ENCODE measurements at regions not wholly inside any gene's neighbourhood (a gene's known extent, or its start where the extent isn't known, plus 50 kb on each side); places are given as distances from the start of the nearest gene placed in this dataset.
"Not testable (repeated sequence)": the region's sequence is repeated elsewhere in the genome, so short reads cannot be mapped to it uniquely, and the experiment has no call there.

- DNase-seq (no peak), ATAC-seq (no peak)
- intact Hi-C loops (cut with DNase I, micrococcal nuclease): loop anchor here (10.0 kb wide), 2 partner anchors 434 to 624 kb away; partner anchors contain the start of gene SIPA1L1 (in 1 of the 2)
Observed at GRCh38 chr14:71758229-71758951, 173.8 kb upstream of the RGS6 start.

GRCh38 chr14:71762575-71762974 is 169.7 kb upstream of the RGS6 start:
- ATAC-seq (no peak), DNase-seq (no peak)
- intact Hi-C loops (cut with DNase I, micrococcal nuclease): no loop called here

- ATAC-seq: no peak
- intact Hi-C loops (cut with DNase I, micrococcal nuclease): no loop called here
- no peak for DNase-seq
Observed at GRCh38 chr14:71764701-71765382, 167.4 kb upstream of the RGS6 start.

- intact Hi-C loops (cut with DNase I, micrococcal nuclease): no loop called here
- DNase-seq (no peak), ATAC-seq (no peak)
Observed at GRCh38 chr14:71765505-71765904, 166.7 kb upstream of the RGS6 start.

GRCh38 chr14:71770431-71770830 is 161.8 kb upstream of the RGS6 start:
- intact Hi-C loops (cut with DNase I, micrococcal nuclease): no loop called here
- ATAC-seq: no peak

GRCh38 chr14:71771421-71771820 is 160.8 kb upstream of the RGS6 start:
- intact Hi-C loops (cut with DNase I, micrococcal nuclease); ATAC-seq: not testable (repeated sequence)

More at GRCh38 chr14:71770431-71770830, 161.8 kb upstream of the RGS6 start:
- no peak for DNase-seq

GRCh38 chr14:71771996-71772395 is 160.2 kb upstream of the RGS6 start:
- DNase-seq; ATAC-seq; intact Hi-C loops (cut with DNase I, micrococcal nuclease): not testable (repeated sequence)

More at GRCh38 chr14:71771421-71771820, 160.8 kb upstream of the RGS6 start:
- not testable (repeated sequence) for DNase-seq

GRCh38 chr14:71773898-71774481 is 158.2 kb upstream of the RGS6 start:
- intact Hi-C loops (cut with DNase I, micrococcal nuclease): no loop called here
- ATAC-seq (no peak), DNase-seq (no peak)

GRCh38 chr14:71776471-71777360 is 155.5 kb upstream of the RGS6 start:
- intact Hi-C loops (cut with DNase I, micrococcal nuclease): no loop called here
- DNase-seq (no peak), ATAC-seq (no peak)

- no peak for DNase-seq
- ATAC-seq: peak; percentile 80
- intact Hi-C loops (cut with DNase I, micrococcal nuclease): no loop called here
Observed at GRCh38 chr14:71780075-71780474, 152.2 kb upstream of the RGS6 start.

- intact Hi-C loops (cut with DNase I, micrococcal nuclease): no loop called here
- peak; percentile 95 for ATAC-seq
- no peak for DNase-seq
Observed at GRCh38 chr14:71780822-71781221, 151.4 kb upstream of the RGS6 start.

- DNase-seq (no peak), ATAC-seq (no peak)
- intact Hi-C loops (cut with DNase I, micrococcal nuclease): no loop called here
Observed at GRCh38 chr14:71783088-71783487, 149.1 kb upstream of the RGS6 start.

GRCh38 chr14:71783786-71784185 is 148.4 kb upstream of the RGS6 start:
- no peak for DNase-seq
- ATAC-seq: no peak
- intact Hi-C loops (cut with DNase I, micrococcal nuclease): no loop called here

GRCh38 chr14:71789005-71789404 is 143.2 kb upstream of the RGS6 start:
- intact Hi-C loops (cut with DNase I, micrococcal nuclease): no loop called here
- ATAC-seq (no peak), DNase-seq (no peak)

GRCh38 chr14:71799841-71800240 is 132.4 kb upstream of the RGS6 start:
- intact Hi-C loops (cut with DNase I, micrococcal nuclease): no loop called here
- DNase-seq (no peak), ATAC-seq (no peak)

- no peak for DNase-seq
- intact Hi-C loops (cut with DNase I, micrococcal nuclease): no loop called here
- no peak for ATAC-seq
Observed at GRCh38 chr14:71800878-71801277, 131.4 kb upstream of the RGS6 start.

GRCh38 chr14:71803539-71804260 is 128.5 kb upstream of the RGS6 start:
- intact Hi-C loops (cut with DNase I, micrococcal nuclease): no loop called here
- ATAC-seq: no peak
- DNase-seq: no peak

GRCh38 chr14:71804992-71805391 is 127.2 kb upstream of the RGS6 start:
- no peak for ATAC-seq
- DNase-seq: no peak
- intact Hi-C loops (cut with DNase I, micrococcal nuclease): no loop called here
